Tibial artery (tissue), 4 donors: ENCODE measurements at regions not wholly inside any gene's neighbourhood (a gene's known extent, or its start where the extent isn't known, plus 50 kb on each side); places are given as distances from the start of the nearest gene placed in this dataset.

ENCODE experiments used
- DNase-seq, 2 donors: peaks; one replicate each; pipeline ENCODE4 v3.0.0-alpha.2; 2019
- H3K27ac ChIP-seq, 2 donors: fragments of 200-600 bp; sonication (generic) in 1 of 2; 1 replicate in 1 of 2; 2 replicates in 1 of 2; pipeline ENCODE4 v1.5.1; 2018 to 2019; ENCODE audit warnings: mild to moderate bottlenecking in 1 of 2
- H3K27me3 ChIP-seq, 2 donors: fragments of 200-600 bp; sonication (generic) in 1 of 2; one replicate each; pipeline versions ENCODE4 v1.5.1 to v1.6.0; 2016 to 2019
- H3K36me3 ChIP-seq, 3 donors: fragments of 200-600 bp; sonication (generic) in 2 of 3; one replicate each; pipeline ENCODE4 v1.5.1; 2016 to 2019; ENCODE audit warnings: mild to moderate bottlenecking in 2 of 3
- H3K4me1 ChIP-seq, 4 donors: fragments of 200-600 bp; sonication (generic) in 2 of 4; 1 replicate in 3 of 4; 2 replicates in 1 of 4; pipeline ENCODE4 v1.5.1; 2016 to 2019
- H3K4me3 ChIP-seq, 2 donors: fragments of 200-600 bp; sonication (generic) in 1 of 2; 1 replicate in 1 of 2; 2 replicates in 1 of 2; pipeline ENCODE4 v1.5.1; 2018 to 2019; ENCODE audit warnings: mild to moderate bottlenecking in 2 of 2
- H3K9me3 ChIP-seq, 3 donors: fragments of 200-600 bp; sonication (generic) in 1 of 3; one replicate each; pipeline ENCODE4 v1.5.1; 2016 to 2019
- intact Hi-C: fragments of 100-400 bp; cut with DNase I; formaldehyde crosslinking; loops from one replicate; pipeline ENCODE4 v1.15.0; 2023; ENCODE audit warnings: low total_unique reads
- TF ChIP-seq, protein P1 (sequence below), 2 experiments: fragments of 200-600 bp in 1 of 2; fragments of 450-650 bp in 1 of 2; IDR thresholded peaks; one replicate each; pipeline ENCODE4 v1.5.1; 2017 to 2019; ENCODE audit warnings: antibody characterized with exemption in 2 of 2, mild to moderate bottlenecking in 1 of 2, moderate library complexity in 1 of 2

DNA sequence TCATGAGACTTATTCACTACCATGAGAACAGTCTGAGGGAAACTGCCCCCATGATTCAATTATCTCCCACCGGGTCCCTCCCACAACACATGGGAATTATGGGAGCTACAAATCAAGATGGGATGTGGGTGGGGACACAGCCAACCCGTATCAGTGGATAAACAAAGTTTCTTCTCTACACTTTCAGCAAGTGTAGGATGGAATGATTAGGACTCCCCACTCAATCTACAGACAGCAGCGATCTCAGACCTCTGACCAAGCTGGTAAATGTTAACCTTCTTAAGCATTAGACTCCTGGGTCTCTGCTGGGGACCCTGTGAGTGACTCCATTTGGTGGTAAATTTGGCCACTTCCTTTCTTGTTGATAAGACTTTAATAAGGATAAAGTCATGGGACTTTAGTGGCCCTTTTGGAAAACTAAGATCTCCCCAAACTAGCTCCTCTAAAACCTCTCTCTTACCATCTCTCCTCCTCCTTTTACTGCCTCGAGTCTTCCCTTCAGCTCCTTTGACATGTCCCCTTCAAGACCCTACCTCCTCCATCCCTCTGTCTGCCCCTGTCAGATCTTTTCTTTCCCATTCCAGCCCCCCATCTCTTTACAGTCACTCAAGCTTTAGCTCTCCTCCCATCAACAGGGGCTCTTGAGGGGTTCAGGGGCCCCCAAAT lies 71.9 kb downstream of the MYL12B start:
- intact Hi-C loops: no loop called here
- no peaks in the 10 kb centered on the region for H3K9me3 ChIP-seq
- H3K27ac ChIP-seq: no peak overlapping the region
- no peak for DNase-seq
- no peaks in the 10 kb centered on the region for H3K4me1 ChIP-seq
- no peaks in the 10 kb centered on the region for H3K36me3 ChIP-seq
- H3K4me3 ChIP-seq: no peak overlapping the region
- H3K27me3 ChIP-seq: no peaks in the 10 kb centered on the region
- TF ChIP-seq, protein P1, sequence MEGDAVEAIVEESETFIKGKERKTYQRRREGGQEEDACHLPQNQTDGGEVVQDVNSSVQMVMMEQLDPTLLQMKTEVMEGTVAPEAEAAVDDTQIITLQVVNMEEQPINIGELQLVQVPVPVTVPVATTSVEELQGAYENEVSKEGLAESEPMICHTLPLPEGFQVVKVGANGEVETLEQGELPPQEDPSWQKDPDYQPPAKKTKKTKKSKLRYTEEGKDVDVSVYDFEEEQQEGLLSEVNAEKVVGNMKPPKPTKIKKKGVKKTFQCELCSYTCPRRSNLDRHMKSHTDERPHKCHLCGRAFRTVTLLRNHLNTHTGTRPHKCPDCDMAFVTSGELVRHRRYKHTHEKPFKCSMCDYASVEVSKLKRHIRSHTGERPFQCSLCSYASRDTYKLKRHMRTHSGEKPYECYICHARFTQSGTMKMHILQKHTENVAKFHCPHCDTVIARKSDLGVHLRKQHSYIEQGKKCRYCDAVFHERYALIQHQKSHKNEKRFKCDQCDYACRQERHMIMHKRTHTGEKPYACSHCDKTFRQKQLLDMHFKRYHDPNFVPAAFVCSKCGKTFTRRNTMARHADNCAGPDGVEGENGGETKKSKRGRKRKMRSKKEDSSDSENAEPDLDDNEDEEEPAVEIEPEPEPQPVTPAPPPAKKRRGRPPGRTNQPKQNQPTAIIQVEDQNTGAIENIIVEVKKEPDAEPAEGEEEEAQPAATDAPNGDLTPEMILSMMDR (IDR thresholded peaks at IDR 0.05): no peak

DNA sequence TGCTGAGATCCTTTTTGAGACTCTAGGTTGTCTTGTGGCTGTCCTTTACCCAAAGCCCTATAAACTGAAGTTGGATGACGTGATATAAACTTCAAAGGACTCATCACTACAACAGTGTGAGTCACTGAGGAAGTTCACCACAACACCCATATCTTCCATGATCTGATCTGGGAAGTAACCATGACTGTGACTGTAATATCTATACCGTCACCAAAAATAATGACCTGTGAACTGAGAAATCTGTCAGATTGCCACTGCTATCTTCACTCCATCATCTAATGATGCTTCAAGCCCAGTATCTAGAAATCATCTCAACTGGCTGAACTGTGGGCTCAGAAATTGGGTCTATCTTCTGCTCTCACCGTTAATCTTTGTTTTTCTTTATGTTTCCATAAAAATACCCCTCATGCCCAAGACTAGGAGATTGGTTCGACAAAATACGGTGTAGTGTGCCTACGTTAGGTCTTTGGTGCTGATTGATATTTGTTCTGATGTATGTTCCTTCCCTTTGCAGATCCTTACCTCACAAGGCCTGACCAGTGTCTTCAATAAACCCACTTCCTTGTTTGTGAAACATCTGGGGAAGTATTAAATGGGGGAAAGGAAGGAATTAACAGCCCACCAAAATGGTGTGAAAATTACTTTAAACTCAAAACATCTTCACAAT lies 78.2 kb downstream of the MYL12B start:
- no peaks in the 10 kb centered on the region for H3K27me3 ChIP-seq
- no peaks in the 10 kb centered on the region for H3K36me3 ChIP-seq
- TF ChIP-seq, protein P1 (IDR thresholded peaks at IDR 0.05): no peak
- no peaks in the 10 kb centered on the region for H3K9me3 ChIP-seq
- intact Hi-C loops: no loop called here
- no peak overlapping the region for H3K27ac ChIP-seq
- DNase-seq: no peak
- no peak overlapping the region for H3K4me3 ChIP-seq
- no peaks in the 10 kb centered on the region for H3K4me1 ChIP-seq

DNA sequence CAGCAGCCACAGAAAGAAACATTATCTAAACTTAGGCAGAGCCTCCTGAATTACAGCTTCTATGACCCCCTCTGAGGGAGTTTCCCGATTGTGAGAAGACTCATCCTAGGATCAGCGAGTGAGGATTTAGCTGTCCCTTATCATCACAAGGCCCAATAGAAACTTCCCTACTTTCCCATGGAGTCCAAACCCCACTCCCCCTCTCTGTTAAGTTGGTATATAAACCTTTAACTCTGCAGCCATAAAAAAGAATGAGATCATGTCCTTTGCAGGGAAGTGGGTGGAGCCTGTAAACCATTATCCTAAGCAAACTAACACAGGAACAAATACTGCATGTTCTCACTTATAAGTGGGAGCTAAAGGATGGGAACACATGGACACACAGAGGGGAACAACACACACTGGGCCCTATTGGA lies 78.8 kb downstream of the MYL12B start:
- no peak overlapping the region for H3K27ac ChIP-seq
- DNase-seq: no peak
- no peaks in the 10 kb centered on the region for H3K9me3 ChIP-seq
- intact Hi-C loops: no loop called here
- TF ChIP-seq, protein P1 (IDR thresholded peaks at IDR 0.05): no peak
- H3K27me3 ChIP-seq: no peaks in the 10 kb centered on the region
- peaks cover 0 to 4% (median 0%) of the 10 kb centered on the region in 4 donors for H3K4me1 ChIP-seq
- no peaks in the 10 kb centered on the region for H3K36me3 ChIP-seq
- H3K4me3 ChIP-seq: no peak overlapping the region

DNA sequence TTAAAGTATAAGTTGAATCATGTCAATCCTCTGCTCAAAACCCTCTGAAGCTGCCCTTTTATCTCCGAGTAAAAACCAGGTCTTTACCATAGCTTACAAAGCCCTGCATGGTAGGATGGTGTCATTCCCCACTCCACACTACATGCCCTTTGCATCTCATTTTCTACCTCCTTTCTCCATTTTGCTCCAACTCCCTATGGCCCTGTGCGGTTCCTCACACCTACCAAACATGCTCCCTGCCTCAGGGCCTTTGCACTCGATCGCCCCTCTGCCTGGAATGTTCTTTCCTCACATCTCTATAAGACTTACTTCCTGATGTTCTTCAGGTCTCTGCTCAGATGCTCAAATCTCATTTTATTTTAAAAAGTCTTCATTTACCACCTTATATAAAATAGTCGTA lies 80.7 kb downstream of the MYL12B start:
- intact Hi-C loops: no loop called here
- Histone ChIP-seq H3K9me3 (no peaks in the 10 kb centered on the region), H3K36me3 (no peaks in the 10 kb centered on the region), H3K27me3 (no peaks in the 10 kb centered on the region), H3K4me3 (no peak overlapping the region), H3K4me1 (peaks cover 0 to 4% (median 0%) of the 10 kb centered on the region in 4 donors), H3K27ac (no peak overlapping the region)
- no peak for DNase-seq
- TF ChIP-seq, protein P1 (IDR thresholded peaks at IDR 0.05): no peak

DNA sequence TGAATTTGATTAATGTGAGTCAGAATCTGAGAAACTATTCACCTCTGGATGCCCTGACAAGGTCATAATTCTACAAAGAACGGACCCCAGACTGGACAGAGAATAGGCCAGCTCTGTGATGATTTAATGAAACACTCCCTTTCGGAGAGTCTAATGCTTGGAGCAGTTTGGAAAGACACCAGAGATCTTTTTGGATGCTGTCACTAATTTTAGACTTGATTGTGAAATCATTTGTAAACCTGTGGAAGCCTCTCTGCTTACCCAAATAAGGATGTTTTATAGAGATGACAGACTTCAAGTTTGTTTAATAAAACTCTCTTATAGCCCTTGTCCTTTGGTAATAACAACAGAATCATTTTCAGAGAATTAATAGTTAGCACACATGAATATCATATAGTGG lies 83.5 kb downstream of the MYL12B start:
- Histone ChIP-seq H3K27ac (no peak overlapping the region), H3K4me3 (no peak overlapping the region)

More for the DNA sequence above, 83.5 kb downstream of the MYL12B start:
- Histone ChIP-seq H3K4me1 (peaks cover 0 to 4% (median 0%) of the 10 kb centered on the region in 4 donors), H3K27me3 (no peaks in the 10 kb centered on the region), H3K36me3 (no peaks in the 10 kb centered on the region), H3K9me3 (no peaks in the 10 kb centered on the region)
- intact Hi-C loops: no loop called here
- TF ChIP-seq, protein P1 (IDR thresholded peaks at IDR 0.05): no peak
- DNase-seq: no peak
